ENCODE measurements at regions not wholly inside any gene's neighbourhood (a gene's known extent, or its start where the extent isn't known, plus 50 kb on each side); places are given as distances from the start of the nearest gene placed in this dataset.
"Not testable (repeated sequence)": the region's sequence is repeated elsewhere in the genome, so short reads cannot be mapped to it uniquely, and the experiment has no call there.

DNA sequence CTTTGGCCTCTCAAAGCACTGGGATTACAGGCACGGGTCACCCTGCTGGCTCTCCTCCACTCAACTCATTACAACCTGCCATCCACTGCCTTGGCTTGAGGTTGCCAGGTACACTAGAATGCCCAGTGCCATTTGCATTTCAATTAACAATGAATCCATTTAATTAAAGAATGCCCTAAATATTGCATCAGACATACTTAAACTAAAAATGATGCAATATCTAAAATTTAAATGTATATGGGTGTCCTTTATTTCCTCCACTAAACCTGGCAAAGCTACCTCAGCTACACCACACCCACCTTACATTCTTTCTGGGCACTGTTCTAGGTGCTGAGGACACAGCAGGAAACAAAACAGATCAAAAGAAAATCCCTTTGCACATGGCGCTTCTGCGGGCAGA lies 382.2 kb upstream of the ZFHX3 start:
- no peak for DNase-seq (ENCODE audit: low read depth in 4 of 4, low spot score in 2 of 4)

DNA sequence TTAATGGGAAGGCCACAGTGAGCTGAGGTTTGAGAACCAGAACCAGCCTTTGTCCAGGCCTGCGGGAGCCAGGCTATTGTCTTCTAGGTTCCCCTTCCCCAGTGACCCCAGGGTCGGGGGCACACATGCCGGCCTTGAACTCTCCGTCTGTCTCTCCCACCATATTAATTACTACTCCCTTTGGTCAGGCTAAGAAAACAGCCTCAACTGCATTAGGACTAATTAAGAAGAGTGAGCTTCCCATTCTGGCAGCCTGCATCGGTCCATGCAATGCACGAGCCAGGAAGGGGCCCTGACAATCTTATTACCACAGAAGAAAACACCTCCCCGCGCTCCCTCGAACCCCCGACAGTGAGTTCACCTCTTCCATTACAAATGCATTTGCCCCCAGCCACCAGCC lies 380.2 kb upstream of the ZFHX3 start:
- DNase-seq (ENCODE audit: low read depth in 4 of 4, low spot score in 2 of 4): no peak

DNA sequence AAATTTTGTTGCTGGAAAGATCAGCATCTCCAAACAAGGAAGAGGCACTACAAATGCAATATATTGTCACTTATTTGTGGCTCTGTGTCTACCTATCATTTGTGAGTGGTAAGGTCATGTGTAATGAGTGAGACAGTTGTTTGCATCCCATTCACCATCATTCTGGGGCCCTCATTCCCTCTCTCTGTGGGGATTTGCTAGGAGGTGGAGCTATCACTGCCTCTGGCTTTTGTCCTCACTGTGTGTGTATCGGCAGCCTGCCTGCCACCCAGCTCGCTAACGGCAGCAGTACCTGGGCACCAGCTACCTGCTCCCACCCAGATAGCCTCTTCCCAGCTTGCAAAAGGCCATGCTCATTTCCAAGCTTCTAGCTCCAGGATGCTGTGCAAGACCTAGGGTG lies 379.2 kb upstream of the ZFHX3 start:
- DNase-seq (ENCODE audit: low read depth in 4 of 4, low spot score in 2 of 4): no peak

DNA sequence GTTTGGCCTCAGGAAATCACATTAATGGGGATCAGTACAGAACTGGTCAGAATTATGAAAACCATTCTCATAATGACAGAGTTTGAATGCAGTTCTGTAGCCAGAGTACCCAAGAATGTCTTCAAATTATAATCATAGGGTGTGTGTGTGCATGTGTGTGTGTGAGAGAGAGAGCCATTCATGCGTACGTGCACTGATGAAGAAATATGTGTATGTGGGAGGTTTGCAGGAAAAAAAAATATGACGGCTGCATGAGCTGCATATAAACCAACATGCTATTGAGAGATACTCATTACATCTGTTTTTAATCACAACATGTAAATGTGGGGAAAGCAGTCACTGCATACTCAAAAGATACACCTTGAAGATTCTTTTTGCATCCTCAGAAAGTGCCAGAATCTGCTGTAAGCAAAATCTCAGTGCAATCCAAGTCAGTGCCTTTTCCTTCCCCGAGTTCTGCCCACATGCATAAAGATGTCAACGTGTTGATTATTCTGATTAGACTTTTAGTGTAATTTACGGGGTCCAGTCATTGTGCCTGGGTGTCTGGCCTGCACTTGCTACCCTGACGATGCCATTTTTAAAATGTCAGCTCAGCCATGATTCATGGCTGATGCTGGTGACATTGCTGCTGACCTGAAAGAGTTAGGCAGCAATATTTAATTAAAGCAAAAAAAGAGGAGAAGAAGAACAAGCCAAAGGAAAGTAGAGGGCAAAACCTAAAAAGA lies 378.7 kb upstream of the ZFHX3 start:
- no peak for DNase-seq (ENCODE audit: low read depth in 4 of 4, low spot score in 2 of 4)

DNA sequence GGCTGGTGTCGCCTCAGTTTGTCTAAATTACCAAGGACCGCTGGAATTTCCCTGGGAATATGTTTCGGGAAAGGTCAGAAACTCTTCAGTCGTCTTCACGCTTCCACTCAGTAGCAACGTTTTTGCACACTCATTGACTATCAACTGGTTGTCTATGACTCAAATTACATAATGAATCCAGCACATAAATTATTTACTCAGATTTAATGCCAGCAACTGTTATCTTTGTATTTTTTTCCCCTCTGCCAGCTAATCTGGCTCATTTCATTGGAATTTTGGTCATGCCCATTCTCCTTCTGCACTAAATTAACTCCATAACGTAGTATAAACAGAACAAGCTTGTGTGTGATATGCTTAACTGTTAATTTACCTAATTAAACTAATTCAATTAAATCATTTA lies 372.7 kb upstream of the ZFHX3 start:
- no peak for DNase-seq (ENCODE audit: low read depth in 4 of 4, low spot score in 2 of 4)

DNA sequence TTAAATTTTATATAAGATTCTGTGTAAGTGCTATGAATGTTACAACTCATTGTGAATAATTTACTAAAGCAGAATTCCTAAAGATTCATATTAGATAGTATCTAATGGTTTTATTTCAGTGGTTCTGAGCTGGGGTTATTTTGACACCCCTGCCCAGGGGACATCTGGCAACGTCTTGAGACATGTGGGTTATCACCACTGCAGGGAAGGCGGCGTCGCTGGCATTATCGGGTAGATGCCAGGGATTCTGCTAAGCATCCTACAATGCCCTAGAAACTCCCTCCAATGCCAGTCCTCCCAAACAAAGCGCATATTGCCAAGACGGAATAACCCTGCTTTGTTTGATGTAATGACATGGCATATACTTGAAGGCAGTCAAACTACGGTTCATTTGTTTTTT lies 372.3 kb upstream of the ZFHX3 start:
- no peak for DNase-seq (ENCODE audit: low read depth in 4 of 4, low spot score in 2 of 4)

DNA sequence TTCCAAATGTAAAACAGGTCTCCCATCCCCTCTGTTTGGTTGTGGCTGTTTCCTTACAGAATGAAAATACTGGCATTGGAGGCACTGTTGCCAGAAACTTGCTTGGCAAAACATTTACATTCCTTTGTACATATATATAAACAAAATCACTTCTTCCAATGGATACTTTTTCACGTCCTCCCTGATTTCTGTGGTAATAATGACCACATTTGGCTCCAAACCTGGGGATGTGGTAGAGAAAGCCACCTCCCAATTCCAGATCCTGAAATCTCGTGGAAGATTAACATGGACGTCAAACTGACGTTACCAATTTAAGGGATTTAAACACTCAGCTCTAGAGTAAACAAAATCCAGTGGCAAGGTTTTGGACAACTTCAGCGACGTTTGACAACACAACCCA lies 370.8 kb upstream of the ZFHX3 start:
- no peak for DNase-seq (ENCODE audit: low read depth in 4 of 4, low spot score in 2 of 4)

DNA sequence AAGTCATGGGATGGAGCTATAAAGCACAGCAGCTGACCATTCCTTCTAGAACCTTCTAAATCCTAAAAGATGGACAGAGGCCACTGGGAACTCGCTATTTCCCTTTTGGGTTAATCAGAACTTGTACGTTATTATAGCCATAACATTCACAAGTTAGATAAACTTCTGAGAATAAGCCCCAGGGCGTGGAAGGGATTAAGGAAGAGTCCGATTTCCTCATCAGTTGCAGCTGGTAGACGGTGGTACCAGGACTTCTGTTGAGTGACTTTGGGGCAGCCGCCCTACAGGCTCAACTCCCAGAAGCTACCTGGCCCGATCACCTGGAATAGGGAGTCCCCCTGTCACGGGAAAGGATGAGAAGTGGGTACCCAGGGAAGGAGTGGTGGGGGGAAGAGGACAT lies 370.1 kb upstream of the ZFHX3 start:
- no peak for DNase-seq (ENCODE audit: low read depth in 4 of 4, low spot score in 2 of 4)

DNA sequence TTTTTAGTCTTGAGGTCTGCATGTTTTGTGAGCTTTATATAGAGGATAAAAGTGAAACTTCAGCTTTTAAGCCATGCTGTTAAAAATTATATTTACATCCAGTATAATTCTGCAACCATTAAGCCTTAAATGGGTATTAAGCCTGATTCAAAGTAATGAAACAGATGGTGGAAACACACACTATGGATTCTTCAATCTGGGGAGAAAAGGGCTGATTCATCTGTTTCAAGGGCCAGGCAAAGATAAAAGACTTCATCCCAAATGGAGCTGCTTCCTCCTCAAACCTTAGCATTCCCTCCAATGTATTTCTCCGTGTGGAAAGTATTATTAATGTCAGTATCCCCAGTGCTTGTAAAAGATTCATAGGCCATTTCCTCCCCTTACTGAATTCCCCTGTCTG lies 367.4 kb upstream of the ZFHX3 start:
- no peak for DNase-seq (ENCODE audit: low read depth in 4 of 4, low spot score in 2 of 4)

DNA sequence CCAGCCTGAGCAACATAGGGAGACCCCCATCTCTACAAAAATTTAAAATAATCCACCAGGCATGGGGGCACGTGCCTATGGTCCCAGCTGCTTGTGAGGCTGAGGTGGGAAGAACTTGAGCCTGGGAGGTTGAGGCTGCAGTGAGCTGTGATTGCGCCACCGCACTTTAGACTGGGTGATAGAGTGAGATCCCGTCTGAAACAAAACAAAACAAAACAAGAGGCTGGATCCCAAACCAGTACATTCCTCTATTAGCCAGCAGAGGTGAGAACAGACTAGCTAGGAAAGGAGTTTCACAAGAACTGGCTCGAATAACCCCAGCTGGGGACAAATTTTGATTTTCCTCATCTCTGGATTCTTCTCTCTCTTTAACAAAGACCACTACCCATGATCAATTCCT lies 366.7 kb upstream of the ZFHX3 start:
- DNase-seq (ENCODE audit: low read depth in 4 of 4, low spot score in 2 of 4): no peak

DNA sequence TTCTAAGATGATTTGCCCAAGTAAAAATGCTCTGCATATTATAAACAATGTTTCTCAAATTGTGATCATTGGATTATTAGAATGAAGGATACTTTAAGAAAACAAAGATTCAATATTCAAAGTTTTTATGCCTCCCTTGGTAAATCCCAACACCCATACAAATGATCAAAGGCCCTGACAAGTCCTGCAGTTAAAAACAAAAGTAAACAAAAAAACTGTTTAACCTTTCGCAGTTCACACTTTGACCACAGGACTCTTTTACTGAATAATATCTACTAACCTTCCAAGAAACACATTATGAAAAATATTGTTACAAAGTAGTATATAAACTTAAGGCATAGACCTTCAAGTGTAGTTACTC lies 365.9 kb upstream of the ZFHX3 start:
- no peak for DNase-seq (ENCODE audit: low read depth in 4 of 4, low spot score in 2 of 4)

DNA sequence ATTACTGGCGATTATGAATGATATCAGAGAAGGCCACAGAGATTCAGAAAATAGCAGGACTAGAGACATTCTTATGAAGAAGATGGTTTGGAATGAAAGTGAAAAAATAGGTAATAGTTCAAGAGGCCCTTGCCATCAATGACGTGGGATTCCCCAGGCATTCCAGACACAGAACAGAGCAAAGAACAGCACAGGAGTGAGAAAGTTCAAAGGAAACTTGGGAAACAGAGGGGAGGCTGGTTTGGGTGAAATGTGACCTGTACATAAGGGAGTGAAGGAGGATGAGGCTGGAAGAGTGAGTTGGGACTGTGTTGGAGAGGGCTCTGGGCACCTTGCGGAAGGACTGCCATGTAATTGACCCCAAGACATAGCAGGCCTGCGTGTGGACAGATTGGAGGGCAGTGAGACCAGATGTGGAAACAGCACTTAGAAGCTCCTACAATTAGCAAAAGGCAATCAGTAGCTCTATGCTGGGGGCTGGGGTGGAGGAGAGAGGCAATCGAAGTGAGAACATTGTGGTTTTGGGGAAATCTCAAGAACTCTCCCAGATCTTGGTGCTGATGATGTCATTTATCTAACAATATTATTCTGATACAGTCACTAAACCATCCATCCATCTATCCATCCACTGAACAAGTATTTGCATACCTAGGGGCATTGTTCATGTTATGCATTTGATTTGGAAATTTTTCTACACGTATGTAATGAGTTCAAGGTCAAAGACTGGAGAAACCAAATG lies 365.3 kb upstream of the ZFHX3 start:
- no peak for DNase-seq (ENCODE audit: low read depth in 4 of 4, low spot score in 2 of 4)

DNA sequence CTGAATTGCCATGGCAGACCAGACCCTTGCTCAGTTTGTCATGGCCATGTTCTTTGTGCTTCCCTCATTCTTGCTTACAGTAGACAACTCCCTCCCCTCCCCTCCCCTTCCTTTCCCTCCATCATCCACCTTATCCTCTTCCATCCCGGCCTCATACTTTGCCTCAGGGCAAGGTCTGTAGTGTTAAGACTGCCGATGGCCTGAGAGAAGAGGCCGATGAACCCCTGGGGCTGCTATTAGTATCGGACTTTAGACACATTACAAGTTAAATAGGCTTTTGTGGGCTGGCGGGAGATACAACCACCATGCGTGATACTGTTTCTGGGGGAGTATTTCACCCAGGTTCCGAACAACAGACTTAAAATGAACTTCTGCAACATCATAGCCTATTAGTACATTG lies 364.5 kb upstream of the ZFHX3 start:
- no peak for DNase-seq (ENCODE audit: low read depth in 4 of 4, low spot score in 2 of 4)

DNA sequence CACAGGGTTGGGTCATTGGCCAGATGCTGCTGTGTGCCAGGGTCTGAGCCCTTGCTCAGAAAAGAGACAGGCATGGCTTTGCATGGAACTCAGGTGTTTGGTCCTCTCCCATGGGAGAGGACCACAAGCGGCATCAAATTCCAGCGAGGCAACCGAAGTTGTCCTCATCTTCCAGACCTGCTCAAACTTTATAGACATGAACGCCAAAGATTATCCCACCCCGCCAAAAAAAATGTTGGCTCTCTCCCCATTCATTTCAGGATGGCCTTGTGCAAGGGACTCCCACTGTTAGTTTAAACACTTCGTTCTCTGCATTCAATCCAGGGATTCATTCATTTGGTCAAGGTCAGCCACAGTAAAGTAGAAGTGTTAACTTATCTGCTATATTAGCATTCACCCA lies 360.8 kb upstream of the ZFHX3 start:
- DNase-seq (ENCODE audit: low read depth in 4 of 4, low spot score in 2 of 4): no peak

DNA sequence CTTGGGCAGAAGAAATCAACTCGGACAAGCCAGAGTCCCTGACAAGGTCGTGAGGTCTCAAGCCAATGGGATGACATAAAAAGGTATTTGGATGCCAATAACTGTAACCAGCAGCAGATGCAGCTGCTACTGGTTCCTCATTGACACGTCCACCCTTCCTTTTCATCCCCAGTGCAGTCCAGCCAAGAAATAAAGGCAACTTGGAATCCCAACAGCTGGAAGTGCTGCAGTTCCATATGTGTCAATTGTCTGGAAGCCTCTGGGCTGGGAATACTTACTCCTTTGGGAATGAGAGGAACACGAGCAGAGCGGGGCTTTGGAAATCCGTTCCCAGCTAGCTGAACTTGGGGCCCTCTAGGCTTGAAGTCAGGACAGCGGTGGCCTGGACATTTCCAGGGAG lies 360.4 kb upstream of the ZFHX3 start:
- no peak for DNase-seq (ENCODE audit: low read depth in 4 of 4, low spot score in 2 of 4)

DNA sequence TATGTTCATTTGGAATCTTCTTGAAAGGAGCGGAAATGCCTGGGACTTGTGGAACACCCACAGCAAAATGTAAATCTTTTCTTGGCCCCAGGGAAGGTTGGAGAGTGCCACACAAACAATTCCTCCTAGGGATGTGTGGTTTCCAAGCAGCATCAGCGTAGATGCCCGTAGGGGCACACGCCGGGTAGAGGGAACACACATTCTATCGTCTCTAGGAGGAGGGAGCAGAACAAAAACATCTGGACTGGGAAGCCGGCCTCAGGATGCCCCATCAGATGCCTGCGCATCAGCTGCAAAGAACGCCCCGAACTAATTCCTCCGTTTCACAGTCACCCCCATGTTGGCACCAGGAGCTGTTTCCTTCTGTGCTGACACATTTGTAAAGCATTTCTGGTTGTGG lies 357.9 kb upstream of the ZFHX3 start:
- DNase-seq (ENCODE audit: low read depth in 4 of 4, low spot score in 2 of 4): no peak

DNA sequence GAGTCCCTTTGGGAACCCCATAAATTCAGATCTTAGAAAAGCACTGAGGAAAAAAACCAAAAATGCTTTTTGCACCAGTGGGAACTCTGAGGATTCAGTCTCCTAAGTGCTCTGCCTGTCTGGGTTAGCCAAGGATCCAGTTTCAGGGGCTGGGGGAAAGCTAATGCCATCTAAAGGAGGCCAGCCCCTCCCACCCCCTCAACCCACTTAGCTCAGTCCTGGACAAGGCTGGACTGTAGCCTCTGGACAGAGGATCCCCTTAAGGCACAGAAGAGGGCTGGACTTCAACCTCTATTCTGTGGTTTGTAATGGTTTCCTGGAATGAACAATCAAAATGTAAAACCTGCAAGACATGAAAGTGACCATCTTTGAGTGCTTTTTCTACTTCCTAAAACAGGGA lies 356.1 kb upstream of the ZFHX3 start:
- DNase-seq (ENCODE audit: low read depth in 4 of 4, low spot score in 2 of 4): no peak

DNA sequence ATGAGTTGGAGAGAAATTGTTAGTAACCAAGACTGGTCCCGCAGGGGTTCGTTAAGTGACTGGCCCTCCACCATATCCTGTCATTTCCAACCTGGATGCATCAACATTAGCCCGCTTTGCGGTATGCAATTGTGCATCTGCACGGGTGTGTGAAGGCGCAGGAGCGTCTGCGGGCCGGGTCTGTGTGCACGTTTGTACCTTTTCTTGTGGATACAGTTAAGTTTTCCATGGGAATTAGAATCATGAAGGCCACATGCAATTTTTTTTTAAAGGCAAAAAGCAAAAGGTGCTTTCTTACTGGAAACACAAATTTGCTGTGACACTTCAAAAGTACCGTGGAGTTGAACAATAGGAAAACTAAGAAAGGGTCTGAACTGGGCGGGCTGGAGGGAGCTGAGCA lies 355.4 kb upstream of the ZFHX3 start:
- no peak for DNase-seq (ENCODE audit: low read depth in 4 of 4, low spot score in 2 of 4)

DNA sequence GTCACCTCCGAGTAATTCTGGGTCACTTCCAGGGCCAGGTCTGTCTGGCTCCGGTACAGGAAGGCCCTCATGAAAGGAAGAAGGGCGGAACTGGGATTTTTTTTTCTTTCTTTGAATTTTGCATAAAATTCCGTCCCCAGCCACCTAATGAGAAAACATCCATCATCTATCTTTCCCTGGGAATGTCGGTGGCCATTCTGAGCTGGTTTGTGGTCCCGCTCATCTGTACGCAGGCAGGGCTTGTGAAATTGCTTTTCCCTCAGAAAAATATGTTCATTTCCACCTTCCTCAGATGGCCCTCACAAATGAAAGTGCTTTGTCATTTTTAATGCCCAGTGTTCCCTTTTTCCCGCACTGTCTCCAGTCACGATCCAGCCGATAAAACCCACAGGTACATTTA lies 353.0 kb upstream of the ZFHX3 start:
- no peak for DNase-seq (ENCODE audit: low read depth in 4 of 4, low spot score in 2 of 4)

DNA sequence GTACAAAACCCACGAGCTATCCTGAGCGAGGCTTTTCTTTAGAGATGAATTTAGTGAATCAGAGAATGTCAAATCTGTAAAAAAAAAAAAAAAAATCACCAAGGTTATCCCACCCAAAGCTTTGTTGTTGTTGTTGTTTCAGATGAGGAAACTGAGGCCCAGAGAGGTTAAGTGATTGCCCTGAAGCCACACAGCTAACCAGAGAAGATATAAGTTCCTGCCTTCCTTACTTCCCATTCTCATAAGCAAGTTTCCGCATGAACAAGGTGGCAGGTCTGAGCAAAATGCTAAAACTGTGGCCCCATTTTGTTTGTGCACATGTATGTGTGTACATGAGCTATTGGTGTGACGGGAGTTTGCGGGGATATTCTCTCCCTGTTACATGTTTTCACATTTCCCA lies 352.1 kb upstream of the ZFHX3 start:
- no peak for DNase-seq (ENCODE audit: low read depth in 4 of 4, low spot score in 2 of 4)

DNA sequence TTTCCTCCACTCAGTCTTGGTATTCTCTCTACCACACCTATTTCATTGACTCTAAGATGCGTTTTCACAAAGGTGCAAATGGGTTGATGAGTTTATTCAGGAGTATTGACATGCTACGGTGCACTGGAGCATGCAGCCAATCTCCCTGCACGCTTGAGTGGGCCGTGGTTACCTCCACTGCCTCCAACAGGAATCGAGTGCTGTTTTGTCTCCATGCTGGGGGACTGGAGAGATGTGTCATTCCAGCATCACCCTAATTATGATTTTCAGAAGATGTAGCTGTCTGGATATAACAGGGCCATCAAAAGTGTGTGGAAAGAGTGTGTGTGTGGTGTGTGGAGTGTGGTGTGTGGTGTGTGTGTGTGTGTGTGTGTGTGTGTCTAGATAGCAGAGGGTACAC lies 351.6 kb upstream of the ZFHX3 start:
- no peak for DNase-seq (ENCODE audit: low read depth in 4 of 4, low spot score in 2 of 4)

DNA sequence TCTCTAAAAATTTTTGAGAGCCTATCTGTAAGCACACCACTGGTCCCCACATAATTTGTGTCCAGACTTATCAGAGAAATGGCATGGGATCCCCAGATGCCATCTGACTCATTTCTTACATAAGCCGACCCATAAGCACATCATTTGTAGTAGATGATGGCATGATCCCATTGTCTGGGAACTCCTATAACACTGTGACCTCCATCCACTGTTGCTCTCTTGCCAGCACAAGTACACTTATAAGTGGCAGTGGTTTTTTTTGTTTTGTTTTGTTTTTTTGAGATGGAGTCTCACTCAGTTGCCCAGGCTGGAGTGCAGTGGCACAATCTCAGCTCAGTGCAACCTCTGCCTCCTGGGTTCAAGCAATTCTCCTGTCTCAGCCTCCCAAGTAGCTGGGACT lies 350.7 kb upstream of the ZFHX3 start:
- not testable (repeated sequence) for DNase-seq (ENCODE audit: low read depth in 4 of 4, low spot score in 2 of 4)

DNA sequence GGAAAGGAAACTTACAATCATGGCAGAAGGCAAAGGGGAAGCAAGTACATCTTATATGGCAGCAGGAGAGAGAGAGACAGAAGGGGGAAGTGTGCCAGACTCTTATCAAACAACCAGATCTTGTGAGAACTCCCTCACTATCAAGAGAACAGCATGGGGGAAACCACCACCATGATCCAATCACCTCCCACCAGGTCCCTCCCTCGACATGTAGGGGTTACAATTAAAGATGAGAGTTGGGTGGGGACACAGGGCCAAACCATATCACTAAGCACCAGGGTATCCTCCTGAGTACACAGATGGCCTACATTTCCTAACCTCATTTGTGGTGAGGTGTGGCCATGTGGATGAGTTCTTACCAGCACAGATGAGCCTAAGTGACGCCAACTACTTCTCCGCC lies 348.6 kb upstream of the ZFHX3 start:
- DNase-seq (ENCODE audit: low read depth in 4 of 4, low spot score in 2 of 4): no peak
